Eye (tissue), 1 donor: ENCODE measurements at regions not wholly inside any gene's neighbourhood (a gene's known extent, or its start where the extent isn't known, plus 50 kb on each side); places are given as distances from the start of the nearest gene placed in this dataset.
A peak's percentile ranks its signal among the peaks of the same experiment; 100 is the strongest.
"Not testable (repeated sequence)": the region's sequence is repeated elsewhere in the genome, so short reads cannot be mapped to it uniquely, and the experiment has no call there.

ENCODE experiments used
- DNase-seq: peaks from one replicate; pipeline ENCODE4 v3.0.0-alpha.2; 2015

DNA sequence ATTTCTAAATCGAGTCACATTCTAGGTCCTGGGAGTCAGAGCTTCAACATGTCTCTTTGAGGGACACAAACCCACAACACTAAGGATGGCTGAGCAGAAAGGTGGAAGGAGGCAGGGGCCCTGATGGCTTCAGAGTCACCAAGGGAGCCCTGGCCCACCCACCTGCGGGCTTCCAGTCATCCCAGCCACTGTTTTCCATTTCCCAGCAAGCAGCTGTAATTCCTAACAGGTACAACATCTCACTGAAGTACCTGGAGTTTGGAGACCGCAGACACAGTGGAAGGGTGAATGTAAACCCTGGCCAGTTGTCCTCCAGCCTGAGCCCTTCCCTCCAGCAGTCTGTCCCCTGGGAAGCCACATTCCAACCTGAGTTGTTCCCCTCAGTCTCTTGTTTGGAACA, 562.8 kb downstream of the TBC1D22A start:
- DNase-seq: no peak

DNA sequence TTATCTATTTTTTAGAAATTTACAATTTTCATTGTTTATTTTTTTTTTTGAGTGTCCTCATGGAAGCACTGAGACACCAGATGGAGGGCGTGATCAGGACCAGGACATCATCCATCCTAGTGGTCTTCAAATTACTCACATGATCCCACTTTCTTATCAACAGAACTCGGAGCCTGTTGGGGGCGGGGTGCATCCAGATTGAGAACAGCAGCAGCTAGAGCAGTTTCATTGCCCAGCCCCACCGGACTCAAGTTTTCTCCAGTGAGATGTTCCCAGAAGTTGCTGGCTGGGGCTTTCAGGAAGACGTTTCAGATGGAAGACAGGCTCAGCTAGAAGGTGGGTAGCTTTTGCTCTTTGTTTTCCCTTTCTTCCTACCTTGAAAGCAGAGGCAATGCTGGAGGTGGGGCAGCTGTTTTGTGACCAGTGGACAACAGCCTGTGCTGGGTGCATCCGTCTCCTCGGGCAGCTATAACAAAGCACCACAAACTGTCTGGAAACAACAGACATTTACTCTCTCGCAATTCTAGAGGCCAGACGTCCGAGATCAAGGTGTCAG, 562.1 kb downstream of the TBC1D22A start:
- no peak for DNase-seq

DNA sequence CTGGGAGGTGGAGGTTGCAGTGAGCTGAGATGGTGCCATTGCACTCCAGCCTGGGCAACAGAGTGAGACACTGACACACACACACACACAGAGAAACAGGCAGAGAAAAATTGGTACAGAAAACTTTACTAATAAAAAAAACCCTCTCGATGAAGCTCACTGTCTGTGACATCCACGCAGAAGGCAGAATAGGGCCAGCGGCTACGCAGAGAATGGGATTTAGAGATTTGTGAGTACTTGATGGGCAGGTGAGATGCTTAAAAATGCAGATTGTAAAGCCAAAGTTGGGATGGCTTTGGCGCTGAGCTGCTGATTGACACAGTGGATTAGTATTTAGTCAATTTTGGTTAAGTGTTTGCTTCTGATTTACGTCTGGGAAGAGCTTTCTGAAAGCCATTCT, 561.1 kb downstream of the TBC1D22A start:
- DNase-seq: no peak

DNA sequence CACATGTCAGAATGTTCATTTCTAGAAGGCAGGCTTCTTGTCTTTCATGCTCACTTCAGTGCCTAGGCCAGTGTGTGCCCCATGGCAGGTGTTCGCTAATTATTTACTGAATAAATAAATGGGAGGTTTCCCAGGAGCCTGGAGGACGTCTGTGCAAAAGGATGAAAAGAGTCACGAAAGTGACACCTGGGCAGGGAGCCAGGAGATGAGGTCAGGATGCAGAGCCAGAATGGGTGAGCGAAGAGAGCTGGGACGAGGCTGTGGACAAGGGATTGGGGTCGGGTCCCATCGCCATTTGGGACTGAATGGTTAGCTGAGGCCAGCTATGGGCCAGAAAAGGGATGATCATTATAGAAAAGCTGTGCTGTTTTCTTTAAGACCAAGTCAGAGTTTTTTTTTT, 560.4 kb downstream of the TBC1D22A start:
- DNase-seq: no peak

DNA sequence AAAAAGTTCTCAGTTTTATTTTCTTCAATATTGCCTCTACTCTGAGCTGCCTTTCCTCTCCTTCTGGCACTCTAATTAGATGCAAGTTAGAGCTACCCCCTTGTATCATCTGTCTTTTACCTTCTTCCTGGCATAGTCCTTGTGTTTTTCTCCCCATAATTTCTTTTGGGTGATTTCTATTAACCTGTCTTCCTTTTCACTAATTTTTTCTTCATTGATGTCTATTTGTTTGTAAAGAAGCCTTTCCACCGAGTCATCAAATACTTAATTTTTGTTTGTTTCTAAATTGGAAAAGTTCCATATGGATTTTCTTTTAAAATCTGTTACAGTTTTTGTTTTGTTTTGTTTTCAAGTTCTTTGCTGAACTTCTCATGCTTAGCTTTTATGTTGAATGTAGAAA, 558.1 kb downstream of the TBC1D22A start:
- no peak for DNase-seq

DNA sequence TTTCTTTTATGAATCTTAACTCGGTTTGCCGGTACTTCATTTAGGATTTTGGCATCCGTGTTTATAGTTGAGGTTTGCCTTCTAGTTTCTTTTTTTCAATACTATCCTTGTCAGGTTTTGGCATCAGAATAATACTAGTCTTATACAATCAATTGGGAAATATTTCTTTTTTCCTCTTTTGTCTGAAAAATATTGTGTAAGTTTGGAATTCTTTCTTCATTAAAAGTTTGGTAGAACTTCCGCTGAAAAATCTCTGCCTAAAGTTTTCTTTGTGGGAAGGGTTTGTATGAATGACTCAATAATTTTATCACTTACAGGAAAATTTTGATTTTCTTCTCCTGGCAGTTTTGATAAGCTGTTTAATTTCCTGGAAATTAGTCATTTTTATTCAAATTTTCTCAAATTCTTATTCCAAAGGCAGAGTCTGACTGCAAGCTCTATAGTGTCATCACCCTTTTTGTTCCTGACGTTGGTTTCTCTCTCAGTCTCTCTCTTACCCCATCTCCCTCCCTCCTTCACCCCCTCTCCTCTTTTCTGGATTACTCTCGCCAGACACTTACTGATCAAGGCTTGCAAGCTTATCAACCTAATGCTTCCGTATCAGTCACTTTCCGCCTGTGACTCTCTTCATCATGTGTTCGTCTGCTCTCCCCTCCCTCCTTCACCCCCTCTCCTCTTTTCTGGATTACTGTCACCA, 555.7 kb downstream of the TBC1D22A start:
- DNase-seq: no peak

DNA sequence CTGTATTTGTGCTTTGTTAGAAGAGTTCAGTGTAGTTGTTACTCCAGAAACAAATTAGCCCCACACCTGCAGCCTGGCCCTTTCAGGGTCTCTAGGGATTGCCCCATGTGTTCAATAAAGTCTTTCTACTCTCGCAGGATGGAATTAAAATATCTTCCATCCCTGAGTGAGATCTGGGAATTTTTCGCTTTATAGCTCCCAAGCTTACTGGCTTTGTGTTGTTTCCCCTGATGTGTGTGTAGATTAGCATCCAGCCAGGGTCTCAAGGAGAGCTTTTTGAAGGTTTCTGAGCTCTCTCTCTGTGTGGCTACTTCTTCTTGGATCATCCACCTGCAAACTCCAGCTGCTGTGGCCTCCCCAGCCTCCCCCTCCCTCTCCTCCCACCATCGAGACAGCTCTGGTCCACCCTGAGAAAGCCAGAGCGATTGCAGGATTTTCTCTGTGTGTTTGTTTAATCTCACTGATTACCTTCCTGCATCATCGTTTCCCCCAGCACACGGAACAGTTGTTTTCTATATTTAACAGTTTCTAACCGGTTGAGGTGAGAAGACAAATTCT, 553.5 kb downstream of the TBC1D22A start:
- DNase-seq: no peak

DNA sequence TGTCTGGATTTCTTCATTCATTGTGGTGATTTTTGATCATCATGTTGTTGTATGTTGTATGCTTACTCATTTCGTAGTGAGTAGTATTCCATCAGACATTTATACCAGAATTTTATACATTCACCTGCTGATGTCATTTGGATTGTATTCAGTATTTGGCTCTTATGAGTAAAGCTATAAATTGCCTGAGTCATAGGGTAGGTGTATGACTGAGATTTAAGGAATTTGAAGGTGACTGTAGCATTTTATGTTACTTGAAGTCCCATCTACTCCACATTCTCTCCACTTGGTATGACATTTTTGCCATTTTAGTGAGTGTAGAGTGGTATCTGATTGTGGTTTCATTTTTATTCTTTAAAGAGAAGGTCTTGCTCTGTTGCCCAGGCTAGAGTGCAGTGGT, 548.2 kb downstream of the TBC1D22A start:
- DNase-seq: no peak

DNA sequence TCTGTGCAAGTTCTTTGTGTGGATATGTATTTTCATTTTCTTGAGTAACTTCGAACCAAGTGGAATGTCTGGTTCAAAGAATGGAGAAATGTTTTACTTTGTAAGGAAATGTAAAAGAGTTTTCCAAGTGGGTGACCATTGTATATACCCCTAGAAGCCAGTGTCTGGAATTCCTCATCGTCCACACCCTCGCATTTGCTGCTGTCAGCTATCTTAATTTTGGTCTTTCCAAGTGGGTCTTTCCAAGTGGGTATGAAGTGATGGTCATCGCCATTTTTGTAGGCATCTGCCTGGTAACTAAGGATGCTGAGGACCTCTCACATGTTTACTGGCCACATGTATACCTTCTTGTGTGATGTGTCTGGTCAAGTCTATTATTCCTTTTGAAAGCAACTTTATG, 547.5 kb downstream of the TBC1D22A start:
- DNase-seq: no peak

DNA sequence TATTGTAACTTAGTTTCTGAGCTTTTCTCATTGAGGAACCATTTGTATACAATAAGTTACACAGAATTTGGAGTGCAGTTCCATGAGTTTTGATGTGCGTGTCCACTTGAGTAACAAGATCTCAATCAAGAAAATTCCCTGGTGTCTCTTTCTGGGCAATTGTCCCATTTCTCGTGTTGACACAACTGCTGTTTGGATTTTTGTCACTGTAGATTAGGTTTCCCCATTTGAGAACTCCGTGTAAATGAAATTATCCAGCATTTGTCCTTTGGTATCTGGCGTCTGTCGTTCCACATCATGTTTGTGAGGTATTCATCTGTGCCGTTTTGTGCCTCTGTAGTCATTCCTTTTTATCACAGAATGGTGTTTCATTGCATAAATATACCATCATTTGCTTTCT, 547.0 kb downstream of the TBC1D22A start:
- peak; percentile 33 for DNase-seq

DNA sequence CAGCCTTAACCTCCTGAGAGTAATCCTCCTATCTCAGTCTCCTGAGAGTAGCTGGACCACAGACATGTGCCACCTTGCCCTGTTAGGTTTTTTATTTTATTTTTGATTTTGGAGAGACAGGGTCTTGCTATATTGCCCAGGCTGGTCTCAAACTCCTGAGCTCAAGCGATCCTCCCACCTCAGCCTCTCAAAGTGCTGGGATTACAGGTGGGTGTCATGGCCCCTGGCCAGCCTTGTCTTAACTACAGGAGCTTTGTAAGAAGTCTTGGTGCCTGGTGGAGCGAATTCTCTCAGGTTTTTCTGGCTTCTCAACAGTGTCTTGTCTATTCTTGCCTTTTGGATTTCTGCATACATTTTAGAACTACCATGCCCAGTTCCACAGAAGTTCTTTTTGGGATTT, 546.4 kb downstream of the TBC1D22A start:
- DNase-seq: no peak

DNA sequence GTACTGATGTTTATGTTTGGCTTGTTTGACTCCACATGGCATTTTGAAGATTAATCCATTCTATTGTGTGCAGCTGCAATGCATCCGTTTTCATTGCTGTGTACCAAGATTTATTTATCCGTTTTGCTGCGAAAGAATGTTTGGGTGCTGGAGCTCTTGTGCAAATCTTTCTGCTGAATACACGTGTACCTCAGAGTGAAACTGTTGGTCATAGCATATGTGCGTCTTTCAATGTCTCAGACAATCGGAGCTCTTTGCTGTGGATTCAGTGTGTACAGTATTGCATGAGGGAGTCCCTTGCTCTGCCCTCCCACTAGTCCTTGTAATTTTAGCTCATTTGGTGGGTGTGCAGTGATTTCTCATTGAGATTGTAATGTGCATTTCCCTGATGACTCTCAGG, 545.4 kb downstream of the TBC1D22A start:
- DNase-seq: no peak

DNA sequence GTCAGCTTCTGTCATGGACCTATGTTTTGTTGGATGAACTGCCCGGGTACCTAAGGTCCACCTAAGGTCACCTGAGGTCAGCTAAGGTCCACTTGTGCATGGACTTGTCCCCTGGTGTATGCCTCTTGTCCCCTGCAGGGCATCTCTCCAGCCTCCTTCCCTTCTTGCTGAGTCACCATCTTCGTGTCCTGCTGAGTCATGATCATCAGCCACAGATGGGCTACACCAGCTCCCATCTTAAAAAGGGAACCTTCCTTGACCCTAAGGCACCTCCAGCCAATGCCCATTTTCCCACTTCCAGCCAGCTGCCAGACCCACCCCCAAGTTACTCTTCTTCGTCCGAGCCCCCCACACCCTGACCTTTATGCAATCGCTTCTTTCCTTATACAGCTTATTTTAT, 544.9 kb downstream of the TBC1D22A start:
- DNase-seq: no peak

DNA sequence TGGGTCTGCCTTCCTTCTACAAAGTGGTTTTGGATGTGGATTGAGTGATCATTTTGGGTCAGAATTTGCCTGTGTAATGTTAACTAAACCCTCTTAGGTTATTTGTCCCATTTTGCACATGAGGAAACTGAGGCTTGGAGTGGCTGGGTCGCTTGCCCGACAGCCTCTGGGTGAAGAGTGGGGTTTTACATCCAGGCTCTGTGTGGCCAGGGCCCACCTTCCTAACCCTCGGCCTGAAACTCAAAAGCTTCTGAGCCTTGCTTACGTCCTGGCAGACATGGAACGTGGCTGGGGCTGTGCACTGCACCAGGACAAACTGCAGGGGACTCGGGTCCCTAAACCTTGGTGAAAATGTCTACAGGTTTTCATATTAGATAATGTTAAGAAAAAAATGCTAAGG, 542.4 kb downstream of the TBC1D22A start:
- DNase-seq: no peak

DNA sequence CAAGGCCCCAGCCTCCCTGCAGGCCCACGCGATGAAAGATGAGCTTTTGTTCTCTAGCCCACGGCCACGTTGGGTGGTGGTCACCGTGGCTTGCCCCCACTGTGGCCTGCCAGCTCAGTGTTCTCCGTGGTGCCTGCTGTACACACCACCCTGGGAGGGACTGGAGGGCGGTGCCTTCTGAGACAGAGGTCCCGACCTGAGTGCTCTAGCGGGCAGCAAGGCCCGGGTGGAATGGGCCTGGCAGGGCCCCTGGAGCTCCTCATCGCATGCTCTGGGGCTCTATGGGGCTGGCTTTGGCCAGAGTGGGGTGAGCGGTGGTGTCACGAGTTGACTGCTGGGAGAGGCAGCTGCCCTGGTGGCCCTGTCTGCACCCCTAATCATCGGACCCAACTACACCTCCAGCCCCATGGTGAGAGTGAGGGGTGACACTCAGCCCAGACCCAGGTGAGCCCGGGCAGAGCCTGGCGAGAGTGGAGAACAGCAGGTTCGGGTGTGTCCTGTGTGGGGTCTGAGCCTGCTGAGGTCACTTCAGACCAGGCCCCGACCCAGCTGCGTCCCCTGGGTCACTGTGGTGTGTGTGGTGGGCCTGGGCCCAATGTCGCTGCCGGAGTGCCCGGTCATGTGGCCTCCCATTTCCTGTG, 541.9 kb downstream of the TBC1D22A start:
- no peak for DNase-seq

DNA sequence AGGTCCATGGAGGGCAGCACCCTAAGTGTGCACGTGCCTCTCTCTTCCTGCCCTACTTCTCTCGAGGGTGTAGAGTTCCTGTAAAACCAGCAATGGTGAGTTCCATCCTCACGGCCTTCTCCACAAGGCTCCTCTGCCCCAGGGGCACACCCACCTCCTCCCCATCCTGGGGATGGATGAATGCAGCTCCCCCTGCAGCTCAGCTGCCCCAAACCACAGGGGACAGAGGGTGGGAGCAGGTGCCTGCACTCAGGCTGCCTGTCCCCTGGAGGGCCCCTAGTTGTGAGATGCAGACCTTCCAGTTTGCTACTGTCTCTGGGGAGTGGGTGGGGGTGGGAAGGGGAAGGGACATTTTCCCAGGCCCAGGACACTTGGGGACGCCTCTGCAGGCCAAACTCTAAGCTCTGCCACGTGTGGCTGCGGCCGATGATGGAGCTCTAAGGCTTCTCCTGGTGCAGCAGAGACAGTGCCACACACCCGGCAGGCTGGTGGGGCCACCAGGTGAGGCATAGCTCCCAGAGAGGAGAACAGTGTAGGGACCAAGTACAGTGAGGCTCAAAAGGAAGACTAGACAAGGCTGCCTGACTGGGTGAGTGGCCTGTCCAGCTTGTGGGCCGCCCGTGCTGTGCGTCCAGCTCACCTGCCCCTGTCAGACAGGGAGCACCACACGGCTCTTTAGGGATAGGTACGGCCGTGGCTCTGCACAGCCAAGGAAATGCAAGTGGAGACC, 540.9 kb downstream of the TBC1D22A start:
- no peak for DNase-seq

DNA sequence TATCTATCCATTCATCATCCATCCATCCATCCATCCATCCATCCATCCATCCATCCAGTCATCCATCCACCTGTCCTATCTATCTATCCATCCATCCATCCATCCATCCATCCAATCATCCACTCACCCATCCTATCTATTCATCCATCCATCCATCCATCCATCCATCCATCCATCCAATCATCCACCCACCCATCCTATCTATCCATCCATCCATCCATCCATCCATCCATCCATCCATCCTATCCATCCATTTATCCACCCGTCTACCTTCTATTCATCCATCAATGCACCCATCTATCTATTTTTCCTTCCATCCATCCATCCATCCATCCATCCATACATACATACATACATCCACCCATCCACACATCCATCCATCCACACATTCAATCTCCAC, 540.1 kb downstream of the TBC1D22A start:
- not testable (repeated sequence) for DNase-seq

DNA sequence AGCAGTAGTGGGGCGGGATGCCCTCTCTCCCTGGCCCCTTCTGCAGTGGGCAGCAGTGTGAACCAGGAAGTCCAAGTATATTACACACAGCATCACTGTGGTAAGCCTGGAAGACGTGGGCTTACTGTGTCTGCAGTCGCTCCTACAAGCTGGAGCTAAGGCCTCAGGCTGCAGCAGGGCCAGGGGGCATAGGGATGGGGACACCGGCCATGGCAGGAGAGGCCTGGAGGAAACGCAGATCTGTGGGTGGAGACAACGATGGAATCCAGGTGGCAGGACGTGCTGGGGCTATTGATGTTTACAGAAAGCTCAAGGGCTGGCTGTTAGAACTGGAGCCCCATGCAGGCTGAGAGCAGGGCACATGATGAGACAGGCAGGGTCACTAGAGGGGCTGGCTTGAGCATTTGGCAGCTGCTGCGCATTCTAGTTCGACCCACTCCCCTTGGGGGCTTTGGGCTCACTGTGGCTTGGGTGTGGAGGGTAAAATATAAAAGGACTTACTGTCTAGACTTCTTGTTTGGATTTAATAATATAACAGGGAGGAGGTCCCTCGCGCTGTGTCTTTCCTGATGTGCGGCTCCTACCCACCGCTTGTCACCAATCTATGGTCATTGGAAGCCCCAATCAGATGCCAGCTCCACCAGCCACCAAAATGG, 539.5 kb downstream of the TBC1D22A start:
- no peak for DNase-seq

DNA sequence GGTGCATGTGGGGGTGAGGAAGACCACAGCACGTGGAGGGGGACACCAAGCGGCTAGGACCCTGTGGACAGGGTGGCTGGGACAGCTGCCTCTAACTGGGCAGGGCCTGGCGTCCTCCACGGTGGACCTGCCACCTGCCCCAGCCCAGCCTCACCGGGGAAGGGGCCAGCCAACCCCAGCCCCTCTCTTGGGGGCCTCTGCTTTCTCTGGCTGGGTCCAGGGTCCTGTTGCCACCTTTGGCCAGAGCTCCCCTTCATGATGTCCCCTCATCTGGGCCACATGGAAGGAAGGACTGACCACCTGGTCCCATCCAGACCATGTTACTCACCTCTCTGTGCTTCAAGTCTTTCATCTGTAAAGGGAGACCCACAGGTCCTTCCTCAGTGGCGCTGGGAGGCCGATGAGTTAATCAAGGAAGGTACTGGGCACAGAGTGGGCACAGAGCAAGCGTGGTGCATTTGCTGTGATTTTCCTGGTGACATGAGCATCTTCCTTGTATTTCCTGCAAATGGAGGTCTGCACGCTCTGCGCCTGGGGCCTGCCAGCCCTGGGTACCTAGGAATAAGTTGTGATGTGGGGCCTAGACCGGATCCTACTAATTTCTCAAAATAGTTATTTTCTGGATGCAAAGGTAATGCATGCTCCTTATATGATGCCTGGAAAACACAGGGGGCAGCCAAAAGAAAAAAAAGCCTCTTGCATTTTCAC, 538.4 kb downstream of the TBC1D22A start:
- no peak for DNase-seq

DNA sequence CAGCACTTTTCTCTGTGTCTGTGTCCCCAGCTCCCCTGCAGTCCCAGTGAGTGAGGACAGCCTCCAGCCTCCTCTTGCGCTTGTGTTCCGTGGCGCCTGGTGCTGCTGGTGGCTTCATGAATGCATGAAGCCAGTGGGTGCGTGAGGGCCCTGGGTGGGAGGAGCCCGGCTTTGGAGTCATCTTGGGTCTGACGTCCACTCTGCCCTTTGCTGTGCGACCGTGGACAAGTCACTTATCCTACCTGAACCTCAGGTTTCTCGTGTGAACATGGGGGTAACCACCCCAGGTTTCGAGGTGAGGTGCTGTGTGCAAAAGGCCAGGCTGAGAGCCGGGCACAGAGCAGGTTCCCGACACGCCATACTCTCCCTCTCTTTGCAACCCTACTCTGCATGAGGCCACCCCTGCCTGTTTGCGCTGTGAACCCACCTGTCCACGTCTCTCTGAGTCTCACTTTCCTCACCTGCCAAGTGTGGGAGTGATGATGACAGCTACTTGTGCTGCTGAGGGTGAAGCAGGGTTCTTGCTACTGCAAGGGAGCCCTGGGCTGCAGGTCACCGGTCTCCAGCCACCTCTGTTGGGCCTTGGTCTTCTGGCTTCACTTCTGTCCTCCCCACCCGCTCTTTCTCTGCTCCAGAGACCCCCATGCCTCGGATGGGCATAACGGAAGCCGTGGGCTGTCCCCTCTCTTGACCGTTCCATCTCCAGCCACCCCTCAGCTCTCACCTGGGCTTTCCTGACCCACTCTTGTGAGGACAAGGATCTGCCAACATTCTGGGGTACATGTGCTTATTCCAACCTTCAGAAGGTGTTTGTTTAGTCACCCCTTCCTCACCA, 537.6 kb downstream of the TBC1D22A start:
- no peak for DNase-seq

DNA sequence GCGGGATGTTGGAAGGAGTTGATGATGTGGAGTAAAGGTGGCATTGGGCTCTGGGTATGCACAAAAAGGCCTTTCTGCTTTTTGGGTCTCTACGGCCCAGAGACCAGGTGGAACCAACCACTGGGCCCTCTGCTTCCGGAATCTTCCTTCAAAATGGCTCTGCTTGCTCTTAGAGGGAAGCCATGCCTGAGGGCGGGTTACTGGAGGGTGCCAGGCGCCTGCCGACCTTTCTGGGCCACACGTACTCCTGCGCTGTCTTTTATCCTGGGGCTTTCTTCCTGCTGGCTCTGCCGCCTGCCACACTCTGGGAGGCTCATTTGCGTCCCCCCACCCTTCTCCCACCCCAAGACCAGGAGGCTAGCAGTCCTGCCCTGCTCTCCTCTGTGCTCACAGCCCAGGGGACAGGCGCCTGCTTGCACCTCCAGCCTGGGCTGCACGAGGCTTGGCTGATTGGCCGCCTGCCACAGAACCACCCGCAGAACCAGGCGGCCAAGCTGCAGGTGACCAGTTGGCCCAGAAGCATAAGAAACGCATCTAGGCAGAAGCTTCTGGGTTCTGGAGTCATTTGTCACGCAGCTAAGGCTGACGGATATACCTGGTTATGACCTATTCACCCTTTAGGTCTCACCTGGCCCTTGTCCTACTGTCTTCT, 536.9 kb downstream of the TBC1D22A start:
- no peak for DNase-seq
